Renal cortical epithelial cell (primary cell): ENCODE measurements at regions not wholly inside any gene's neighbourhood (a gene's known extent, or its start where the extent isn't known, plus 50 kb on each side); places are given as distances from the start of the nearest gene placed in this dataset.
"Not testable (repeated sequence)": the region's sequence is repeated elsewhere in the genome, so short reads cannot be mapped to it uniquely, and the experiment has no call there.

Experiments
- DNase-seq: peaks from one replicate; pipeline ENCODE4 v3.0.0-alpha.2; 2011; ENCODE audit warnings: low read depth

DNA sequence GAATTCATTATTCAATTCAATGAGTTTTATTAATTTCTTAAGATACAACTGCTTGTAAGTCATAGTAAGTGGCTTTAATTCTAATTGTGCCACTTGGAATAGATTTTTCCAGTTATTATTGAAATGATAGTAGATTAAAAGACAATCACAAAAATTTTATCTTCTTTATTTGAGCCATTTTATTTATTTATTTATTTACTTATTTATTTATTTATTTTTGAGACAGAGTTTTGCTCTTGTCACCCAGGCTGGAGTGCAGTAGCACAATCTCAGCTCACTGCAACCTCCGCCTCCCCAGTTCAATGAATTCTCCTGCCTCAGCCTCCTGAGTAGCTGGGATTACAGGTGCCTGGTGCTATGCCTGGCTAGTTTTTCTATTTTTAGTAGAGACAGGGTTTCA, 235.7 kb upstream of the DSEL start:
- not testable (repeated sequence) for DNase-seq

DNA sequence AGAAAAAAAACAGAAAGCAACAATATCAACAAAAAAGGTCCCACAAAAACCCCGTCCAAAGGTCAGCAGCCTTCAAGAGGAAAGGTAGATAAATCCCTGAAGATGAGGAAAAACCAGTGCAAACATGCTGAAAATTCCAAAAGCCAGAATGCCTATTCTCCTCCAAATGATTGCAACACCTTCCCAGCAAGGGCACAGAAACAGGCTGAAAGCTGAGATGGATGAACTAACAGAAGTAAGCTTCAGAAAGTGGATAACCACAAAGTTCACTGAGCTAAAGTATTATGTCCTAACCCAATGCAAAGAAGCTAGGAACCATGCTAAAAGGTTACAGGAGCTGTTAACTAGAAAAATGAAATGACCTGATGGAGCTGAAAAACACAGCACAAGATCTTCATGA, 226.4 kb upstream of the DSEL start:
- DNase-seq, result peak; percentile 15

DNA sequence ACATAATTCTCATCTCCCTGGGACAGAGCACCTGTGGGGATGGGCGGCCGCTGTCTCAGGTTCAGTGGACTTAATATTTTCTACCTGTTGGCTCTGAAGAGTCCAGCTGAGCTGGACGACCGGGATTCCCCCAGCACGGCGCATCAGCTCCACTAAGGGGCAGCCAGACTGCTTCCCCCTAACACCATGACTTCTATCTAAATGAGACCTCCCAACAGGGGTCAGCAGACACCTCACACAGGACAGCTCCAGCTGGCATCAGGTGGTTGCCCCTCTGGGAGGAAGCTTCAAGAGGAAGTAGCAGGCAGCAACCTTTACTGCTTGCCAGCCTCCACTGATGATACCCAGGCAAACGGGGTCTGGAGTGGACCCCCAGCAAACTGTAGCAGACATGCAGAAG, 226.0 kb upstream of the DSEL start:
- DNase-seq, result no peak

DNA sequence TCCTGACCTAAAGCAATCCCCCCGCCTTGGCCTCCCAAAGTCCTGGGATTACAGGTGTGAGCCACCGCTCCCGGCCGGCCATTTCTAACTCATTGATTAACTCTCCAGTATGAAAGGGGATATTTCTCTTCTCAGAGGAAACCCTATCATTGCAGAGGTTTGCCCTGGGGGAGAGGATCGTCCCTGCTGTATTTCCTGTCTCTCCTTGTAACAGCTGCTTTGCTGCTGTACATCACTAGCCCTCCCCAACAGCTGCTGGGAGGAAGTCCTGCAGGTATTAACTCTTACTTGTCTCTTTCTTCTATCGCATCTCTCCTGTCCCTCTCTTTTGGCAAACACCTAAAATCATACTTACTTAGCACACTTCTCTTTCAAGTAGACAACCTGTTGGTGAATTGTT, 219.0 kb upstream of the DSEL start:
- DNase-seq, result no peak

DNA sequence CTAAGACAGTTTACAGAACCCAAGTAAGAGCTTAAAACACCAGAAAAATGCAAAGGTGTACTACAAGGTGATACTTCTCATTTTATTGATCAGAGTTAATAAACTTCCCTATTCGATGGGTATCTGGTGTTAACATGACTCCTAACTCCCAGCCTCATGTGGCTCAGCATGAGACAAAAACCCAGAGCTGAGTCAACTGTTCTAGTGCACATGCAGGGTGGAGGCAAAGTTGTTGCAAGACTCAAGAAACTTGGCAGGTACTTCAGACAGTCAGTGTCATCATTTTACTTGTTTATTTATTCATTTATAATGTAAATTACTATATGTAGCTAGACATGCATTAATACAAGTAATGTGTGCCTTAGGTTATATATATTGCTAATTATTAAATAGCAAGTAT, 216.6 kb upstream of the DSEL start:
- peak; percentile 53 for DNase-seq

DNA sequence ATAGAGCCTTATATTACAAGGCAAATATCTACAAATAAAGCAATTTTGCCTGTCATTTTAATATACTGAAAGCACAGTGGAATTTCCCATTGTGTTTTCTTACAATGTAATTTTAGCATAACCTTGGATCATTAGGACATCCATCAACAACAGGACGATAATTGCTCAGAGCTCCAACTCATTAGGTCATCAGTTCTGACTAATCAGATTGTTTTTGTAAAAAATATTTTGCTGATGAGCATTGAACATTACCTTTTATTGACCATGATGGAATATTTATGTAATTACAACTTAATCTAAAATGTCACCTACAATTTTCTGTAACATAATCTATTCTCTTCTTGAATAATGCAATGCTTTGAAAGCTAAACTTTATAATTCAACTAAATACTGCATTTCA, 215.3 kb upstream of the DSEL start:
- DNase-seq, result peak; percentile 42

DNA sequence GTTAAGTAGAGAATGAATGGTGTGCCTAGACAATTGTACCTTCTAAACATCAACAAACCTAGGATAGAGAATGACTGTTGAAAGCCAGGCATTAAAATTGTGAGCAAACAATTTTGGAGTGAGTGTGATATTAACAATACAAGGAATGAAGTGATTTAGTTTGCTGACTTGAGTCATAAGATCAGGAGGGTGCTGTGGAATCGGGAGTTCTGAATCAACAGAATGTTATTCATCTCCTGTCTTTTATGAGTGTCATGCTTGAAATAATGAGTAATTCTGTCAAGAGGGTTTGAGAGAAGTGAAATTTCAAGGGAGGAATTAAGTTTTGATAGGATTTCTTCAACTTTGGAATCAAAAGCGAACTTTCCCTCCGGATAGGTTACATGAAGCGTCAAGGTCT, 214.4 kb upstream of the DSEL start:
- peak; percentile 86 for DNase-seq

DNA sequence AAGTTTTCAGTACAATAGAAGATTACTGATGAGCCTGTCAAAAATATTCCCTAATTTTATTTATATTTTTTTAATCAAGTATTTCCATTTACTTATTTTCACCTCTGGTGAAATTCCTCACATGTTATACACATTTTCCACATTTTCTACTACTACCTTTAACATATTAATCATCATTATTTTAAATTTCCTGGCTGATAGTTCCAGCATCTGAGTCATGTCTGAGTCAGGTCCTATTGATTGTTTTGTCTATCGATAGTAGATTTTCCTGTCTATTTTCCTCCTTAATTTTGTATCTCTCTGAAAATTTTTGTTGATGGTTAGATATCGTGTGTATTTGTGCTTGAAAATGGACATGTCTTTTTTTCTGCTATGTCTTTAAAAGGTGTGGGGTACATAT, 211.8 kb upstream of the DSEL start:
- no peak for DNase-seq

DNA sequence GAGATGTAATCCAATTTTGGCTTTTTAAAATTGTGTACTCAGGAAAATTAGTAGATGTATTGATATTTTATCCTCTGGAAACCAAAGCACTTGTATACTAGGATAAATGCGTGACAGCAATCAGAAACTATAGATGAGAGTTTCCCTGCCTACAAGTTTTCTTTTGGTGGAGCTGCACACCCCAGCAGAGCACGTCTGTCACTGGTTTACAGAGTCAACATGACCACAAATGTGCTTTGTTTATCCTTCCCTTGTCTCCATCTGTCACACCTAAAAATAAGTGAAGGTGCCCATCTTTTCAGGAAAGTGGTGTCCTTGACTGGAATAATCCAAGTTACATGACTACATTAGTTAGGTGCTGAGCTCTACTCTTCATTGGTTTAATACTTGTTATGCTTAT, 210.4 kb upstream of the DSEL start:
- DNase-seq, result no peak

DNA sequence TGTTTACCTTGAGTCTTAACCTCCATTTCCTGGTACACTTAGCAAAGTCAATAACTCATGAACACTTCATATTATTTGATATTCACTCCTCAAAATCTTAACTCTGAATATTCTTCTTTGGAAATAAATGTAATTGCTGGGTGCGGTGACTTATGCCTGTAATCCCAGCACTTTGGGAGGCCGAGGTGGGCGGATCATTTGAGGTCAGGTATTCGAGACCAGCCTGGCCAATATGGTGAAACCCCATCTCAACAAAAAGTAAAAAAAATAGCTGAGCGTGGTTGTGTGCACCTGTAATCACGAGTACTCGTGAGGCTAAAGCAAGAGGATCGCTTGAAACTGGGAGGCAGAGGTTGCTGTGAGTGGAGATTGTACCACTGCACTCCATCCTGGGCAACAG, 201.3 kb upstream of the DSEL start:
- no peak for DNase-seq

DNA sequence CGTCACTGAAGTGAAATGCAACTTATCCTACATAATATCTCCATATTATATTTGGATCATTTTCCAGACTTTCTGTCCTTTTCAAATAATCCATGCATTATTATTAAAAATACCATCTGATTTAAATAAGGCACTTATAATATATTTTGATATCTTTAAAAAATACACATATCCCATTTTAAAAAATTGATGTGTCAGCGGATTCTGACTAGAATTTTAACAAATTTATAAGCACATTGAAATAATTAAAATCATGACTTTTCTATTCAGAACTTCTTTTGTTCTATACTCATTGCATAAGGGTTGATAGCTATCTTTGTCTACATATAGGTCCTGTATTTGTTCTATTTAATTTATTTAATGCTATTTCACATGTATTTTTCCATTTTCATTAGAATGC, 199.0 kb upstream of the DSEL start:
- DNase-seq, result no peak

DNA sequence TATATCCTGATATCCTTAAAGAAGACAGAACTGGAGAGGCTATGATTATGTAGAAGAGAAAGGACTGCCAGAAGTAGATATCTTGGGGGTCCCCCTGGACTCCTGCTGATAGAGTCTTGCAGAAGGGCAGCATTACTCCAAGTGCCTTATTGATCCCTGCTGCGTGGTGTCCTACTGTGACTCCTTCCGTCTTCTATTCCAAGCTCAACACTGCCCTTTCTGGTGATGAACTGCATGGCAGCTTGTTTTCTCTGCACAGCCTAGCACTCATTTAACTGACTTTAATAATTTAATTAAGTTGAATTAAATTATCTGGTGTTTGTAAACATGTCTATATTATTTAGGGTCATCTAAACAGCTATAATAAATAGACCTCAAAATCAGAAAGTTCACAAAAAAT, 194.1 kb upstream of the DSEL start:
- DNase-seq, result peak; percentile 30

DNA sequence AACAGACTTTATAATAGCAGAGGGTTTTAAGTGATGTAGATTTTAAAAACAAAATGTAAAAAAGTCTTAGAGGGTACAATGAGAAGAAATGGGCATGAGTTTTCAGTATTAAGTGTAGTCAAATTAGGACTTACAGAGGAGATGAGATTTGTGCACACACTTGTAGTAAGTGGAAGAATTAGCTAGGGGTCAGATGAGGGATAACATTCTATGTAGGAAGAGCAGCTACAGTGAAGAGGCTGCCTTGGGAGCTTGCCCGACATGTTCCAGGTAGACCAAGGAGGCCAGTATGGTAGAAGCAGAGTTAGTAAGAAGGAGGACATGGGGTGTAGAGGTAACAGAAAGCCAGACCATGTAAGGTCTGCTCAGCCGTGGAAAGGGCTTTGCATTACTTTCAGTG, 189.2 kb upstream of the DSEL start:
- DNase-seq, result peak; percentile 14

DNA sequence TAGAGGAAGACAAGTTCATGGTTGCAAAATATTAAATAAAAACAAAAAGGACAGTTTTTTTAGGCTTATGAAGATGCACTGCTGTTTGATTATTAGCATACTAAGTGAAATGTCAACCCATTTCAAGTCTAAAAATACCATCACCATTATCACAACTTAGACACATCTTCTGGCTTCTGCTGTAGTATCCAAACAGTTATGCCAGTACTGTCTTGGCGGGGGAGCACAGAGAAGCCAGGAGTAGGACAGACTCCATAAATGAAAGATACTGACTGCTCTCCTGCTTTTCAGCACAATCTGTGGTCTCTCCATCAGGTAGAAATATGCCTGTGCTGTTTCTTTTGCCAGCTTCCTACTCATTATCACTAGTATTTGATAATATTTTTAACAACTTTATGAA, 179.2 kb upstream of the DSEL start:
- DNase-seq, result no peak

DNA sequence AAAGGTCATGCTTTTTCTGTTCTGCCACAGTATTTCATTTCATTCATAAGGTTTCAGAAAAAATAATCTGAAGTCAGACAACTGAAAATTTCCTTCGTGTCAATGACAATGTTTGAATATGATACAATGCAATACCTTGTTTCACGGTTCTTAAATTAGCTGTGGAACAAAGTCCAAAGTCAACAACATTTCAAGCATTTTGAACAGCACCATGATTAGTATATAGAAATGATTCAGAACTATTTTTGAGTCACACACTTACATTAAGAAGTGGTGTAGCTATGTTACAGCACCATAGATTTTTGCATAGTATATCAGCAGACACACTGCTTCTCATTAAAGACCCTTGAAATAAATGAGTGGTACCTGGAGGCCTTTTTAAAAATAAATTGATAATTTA, 178.3 kb upstream of the DSEL start:
- DNase-seq, result no peak

DNA sequence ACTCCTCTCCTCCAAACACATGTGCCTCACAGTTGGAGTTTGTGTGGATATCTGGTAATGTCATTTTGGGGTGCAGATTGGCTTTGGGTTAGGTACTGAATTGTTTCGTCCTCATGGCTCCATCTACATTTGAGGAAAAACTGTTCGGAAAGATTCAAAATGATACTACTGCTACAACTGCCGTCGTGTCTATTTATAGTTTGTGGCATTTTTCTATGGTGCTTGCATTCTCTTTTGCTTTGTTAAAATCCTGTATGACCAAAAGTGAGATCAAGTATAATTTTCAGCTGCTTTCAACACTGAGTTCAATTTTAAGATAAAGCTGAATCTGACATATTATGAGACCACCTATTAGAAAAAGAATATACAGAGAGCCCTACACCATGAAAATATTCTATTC, 176.3 kb upstream of the DSEL start:
- no peak for DNase-seq

DNA sequence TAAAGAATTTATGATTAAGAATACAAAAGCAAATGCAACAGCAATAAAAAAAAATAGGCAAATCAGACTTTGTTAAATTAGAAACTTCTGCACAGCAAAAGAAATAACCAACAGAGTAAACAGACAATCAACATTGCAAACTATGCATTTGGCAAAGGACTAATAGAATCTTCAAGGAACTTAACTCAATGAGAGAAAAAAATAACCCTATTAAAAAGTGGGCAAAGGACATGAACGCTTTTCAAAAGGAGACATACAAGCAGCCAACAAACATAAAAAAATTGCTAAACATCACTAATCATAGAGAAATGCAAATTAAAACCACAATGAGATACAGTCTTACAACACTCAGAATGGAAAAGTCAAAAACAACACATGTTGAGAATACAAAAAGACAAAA, 166.0 kb upstream of the DSEL start:
- DNase-seq, result no peak

DNA sequence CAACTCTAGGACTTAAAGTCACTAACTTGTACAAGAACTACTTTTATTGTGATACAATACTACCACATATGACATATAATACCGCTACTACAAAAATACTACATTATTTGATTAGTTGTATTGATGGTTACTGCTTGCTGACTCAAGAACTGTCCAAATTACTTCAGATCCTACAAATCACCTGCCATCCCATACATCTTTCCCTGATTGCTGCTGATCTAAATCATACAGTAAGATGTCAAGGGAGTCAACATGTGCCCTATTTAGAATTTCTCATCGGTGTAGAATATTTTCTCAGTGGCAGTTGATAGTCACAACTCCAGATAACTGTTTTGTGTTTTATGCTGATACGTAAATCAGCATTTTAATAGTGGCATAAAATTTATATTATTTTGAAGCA, 161.0 kb upstream of the DSEL start:
- DNase-seq, result no peak

DNA sequence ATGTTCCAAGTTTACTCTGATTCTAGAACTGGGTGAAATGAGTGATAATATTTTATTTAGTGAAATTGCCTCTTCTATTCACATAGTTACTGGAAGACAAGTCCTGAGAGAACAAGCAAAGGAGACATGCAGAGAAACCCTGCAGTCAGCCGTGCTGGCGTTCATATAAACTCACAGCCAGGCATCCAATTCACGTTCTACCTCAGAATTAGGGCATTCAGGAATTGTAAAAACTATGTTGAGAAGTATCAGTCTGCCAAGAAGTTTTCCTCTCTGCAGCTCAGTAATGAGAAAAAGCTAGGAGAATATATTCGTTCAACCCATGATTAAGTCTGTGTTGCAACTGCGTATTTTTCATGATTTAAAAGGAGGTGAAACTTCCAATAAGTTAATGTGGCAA, 156.2 kb upstream of the DSEL start:
- no peak for DNase-seq

DNA sequence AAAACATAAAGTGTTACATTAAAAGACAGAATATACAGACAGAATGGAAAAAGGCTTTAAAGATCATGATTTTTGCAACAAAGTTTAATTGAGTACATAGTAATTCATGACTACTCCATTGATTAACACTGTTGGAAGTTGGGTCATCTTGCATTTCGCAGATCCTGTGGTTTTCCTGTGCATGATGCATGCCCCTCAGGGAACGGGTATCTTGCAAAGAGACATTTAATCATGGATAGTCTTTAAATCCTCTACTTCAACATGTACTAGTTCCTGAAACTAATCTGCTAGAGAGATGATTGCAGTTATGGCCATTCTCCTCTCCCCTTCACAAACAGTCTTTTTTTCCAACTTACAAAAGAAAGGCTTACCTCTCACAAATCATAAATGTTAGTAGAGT, 155.6 kb upstream of the DSEL start:
- DNase-seq, result no peak

DNA sequence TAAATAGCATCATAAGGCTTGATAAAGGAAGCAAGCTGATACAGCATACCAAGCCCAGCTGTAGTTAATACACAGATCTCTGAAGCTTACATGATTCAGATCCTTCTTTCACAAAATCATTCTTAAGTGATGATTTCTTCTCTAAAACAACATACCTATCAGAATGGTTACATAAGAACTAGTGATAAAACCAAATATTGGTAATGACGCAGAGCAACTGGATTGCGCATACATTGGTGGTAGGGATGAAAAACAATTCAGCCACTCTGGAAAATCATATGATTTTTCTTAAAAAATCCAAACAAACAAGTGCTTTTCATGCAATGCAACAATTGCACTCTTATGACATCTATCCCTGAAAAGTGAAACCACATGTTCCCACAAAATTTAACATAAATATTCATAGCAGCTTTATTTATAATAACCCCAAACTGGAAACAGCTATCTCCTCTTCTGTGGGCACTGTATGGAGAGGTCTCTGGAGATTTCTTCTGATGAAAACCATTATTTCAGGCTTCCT, 153.6 kb upstream of the DSEL start:
- DNase-seq, result no peak

DNA sequence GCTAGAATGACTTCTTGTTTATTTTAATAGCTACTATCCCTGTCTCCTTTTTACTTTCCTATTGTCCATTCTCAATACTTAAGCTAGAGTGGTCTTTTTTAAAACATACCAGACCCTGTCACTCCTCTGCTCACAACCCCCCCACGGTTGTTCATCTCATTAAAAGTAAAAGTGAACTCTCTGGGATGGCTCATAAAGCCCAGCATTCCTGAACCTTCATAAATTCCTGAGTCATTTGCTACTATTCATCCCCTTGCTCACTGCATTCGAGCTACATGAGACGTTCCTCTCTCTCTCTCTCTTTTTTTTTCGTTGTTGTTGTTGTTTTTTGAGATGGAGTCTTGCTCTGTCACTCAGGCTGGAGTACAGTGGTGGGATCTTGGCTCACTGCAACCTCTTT, 148.7 kb upstream of the DSEL start:
- DNase-seq, result peak; percentile 70

DNA sequence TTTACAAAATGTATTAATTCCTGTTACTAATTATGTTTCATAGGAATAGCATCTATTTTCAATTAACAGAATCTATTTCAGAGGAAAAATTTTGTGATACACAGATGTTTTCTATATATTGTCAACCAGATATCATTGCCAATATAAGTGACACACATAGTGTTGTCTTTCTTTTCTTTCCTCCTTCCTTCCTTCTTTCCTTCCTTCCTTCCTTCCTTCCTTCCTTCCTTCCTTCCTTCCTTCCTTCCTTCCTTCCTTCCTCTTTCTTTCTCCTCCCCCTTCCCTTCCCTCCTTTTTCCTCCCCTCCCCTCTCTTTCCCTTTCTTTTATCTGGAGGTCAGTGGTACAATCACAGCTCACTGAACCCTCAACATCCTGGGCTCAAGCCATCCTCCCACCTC, 146.5 kb upstream of the DSEL start:
- DNase-seq, result no peak

DNA sequence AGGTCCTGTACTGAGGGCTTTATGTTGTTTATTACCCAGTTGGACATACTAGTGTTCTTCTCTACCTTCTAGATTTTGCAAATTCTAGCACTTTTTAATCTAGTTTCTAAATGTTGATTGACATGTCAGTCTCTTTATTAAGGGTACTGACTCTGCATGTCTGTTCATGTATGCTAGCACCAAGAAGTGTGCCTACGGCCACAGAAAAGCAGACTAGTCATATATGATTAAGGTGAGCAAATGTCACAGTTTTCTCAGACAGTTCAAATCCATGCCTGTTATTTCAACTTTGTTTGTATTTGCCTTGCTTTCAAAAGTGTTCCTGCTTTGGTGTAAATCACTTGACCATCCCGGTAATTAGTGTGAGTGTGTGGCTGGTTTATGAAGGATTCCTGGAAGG, 145.0 kb upstream of the DSEL start:
- DNase-seq, result no peak

DNA sequence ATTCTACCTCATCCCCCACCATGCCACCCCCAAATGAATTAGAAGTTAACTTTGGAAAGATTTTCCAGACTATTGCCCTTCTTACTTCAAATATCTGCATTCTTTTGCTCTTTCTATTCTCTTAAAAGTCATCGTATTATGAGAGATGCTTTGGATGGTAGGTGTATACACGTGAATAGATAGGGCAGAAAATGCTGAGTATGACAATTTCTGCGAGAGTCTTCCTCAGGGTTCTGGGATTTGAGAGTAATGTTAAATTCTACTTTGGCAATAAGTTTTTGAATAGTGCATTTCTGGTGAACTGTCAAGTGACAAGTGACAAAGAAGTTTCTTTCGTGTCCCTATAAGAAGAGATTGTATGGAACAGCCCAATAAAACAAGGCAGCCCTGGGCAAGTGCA, 137.6 kb upstream of the DSEL start:
- no peak for DNase-seq
